ENCODE measurements at regions not wholly inside any gene's neighbourhood (a gene's known extent, or its start where the extent isn't known, plus 50 kb on each side); places are given as distances from the start of the nearest gene placed in this dataset.

GRCh38 chr5:174404848-174405247 lies 319.5 kb upstream of the MSX2 start:
- no peak for TF ChIP-seq EZH2 (IDR thresholded peaks at IDR 0.05; ENCODE audit: low read length, missing control alignments)
- TF ChIP-seq, protein P1, sequence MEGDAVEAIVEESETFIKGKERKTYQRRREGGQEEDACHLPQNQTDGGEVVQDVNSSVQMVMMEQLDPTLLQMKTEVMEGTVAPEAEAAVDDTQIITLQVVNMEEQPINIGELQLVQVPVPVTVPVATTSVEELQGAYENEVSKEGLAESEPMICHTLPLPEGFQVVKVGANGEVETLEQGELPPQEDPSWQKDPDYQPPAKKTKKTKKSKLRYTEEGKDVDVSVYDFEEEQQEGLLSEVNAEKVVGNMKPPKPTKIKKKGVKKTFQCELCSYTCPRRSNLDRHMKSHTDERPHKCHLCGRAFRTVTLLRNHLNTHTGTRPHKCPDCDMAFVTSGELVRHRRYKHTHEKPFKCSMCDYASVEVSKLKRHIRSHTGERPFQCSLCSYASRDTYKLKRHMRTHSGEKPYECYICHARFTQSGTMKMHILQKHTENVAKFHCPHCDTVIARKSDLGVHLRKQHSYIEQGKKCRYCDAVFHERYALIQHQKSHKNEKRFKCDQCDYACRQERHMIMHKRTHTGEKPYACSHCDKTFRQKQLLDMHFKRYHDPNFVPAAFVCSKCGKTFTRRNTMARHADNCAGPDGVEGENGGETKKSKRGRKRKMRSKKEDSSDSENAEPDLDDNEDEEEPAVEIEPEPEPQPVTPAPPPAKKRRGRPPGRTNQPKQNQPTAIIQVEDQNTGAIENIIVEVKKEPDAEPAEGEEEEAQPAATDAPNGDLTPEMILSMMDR (conservative IDR thresholded peaks at IDR 0.05 in 1 of 2, IDR thresholded peaks at IDR 0.05 in 1 of 2; ENCODE audit: low read depth in 1 of 2, low read length in 2 of 2), result no peak
